ENCODE measurements at regions not wholly inside any gene's neighbourhood (a gene's known extent, or its start where the extent isn't known, plus 50 kb on each side); places are given as distances from the start of the nearest gene placed in this dataset.

DNA sequence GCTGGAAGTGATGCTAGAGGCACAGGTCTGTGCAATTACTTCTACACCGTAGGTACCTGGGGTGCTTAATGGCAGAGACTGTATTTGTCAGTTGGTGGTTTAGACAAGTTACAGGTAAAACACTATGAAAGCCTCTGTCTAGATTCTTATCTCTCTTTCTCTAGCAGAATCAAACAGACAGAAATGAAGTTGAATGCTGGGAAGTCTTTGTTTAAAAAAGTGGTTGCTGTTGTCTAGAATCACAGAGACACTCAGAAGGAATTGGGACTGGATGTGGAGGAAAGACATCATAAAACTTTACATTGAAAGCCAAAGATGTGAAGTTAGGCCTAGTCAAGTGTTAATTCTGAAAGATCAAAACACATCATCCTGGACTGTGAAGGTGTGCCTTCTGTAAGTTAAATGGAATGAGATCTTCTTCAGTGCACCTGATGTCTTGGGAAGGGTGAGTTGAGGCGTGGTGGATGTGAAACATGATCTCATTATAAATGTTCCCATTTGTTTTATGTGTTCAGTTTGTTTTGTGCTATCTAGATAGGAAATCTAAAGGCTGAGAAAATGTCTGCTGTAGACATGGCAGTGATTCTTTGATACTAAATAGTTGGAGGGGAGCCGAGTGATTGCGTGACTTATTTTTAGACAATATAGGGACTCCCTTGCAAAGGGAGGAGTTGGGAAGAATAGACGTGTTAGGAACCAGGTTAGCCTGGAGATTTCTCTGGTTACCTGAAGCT is 290.2 kb downstream of the SOX4 start:
- TF ChIP-seq, protein P1, sequence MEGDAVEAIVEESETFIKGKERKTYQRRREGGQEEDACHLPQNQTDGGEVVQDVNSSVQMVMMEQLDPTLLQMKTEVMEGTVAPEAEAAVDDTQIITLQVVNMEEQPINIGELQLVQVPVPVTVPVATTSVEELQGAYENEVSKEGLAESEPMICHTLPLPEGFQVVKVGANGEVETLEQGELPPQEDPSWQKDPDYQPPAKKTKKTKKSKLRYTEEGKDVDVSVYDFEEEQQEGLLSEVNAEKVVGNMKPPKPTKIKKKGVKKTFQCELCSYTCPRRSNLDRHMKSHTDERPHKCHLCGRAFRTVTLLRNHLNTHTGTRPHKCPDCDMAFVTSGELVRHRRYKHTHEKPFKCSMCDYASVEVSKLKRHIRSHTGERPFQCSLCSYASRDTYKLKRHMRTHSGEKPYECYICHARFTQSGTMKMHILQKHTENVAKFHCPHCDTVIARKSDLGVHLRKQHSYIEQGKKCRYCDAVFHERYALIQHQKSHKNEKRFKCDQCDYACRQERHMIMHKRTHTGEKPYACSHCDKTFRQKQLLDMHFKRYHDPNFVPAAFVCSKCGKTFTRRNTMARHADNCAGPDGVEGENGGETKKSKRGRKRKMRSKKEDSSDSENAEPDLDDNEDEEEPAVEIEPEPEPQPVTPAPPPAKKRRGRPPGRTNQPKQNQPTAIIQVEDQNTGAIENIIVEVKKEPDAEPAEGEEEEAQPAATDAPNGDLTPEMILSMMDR (optimal IDR thresholded peaks at IDR 0.05 in 1 of 3, IDR thresholded peaks at IDR 0.05 in 1 of 3, conservative IDR thresholded peaks at IDR 0.05 in 1 of 3; ENCODE audit: extremely low read depth in 1 of 3, insufficient read depth in 2 of 3, low read length in 3 of 3): no peak
- no peak for TF ChIP-seq EZH2 (IDR thresholded peaks at IDR 0.05; ENCODE audit: low read length)

Measured in keratinocyte (primary cell).